Cardiac septum (tissue), 1 donor: ENCODE measurements at regions not wholly inside any gene's neighbourhood (a gene's known extent, or its start where the extent isn't known, plus 50 kb on each side); places are given as distances from the start of the nearest gene placed in this dataset.
"Not testable (repeated sequence)": the region's sequence is repeated elsewhere in the genome, so short reads cannot be mapped to it uniquely, and the experiment has no call there.

Source experiments
- DNase-seq: peaks from one replicate; pipeline ENCODE4 v3.0.0-alpha.2; 2020; ENCODE audit warnings: low spot score
- intact Hi-C: fragments of 100-400 bp; cut with DNase I; formaldehyde crosslinking; loops from one replicate; pipeline ENCODE4 v1.14.0; 2022
- donor health status: DM: no; HTN: no; CAD: no.

DNA sequence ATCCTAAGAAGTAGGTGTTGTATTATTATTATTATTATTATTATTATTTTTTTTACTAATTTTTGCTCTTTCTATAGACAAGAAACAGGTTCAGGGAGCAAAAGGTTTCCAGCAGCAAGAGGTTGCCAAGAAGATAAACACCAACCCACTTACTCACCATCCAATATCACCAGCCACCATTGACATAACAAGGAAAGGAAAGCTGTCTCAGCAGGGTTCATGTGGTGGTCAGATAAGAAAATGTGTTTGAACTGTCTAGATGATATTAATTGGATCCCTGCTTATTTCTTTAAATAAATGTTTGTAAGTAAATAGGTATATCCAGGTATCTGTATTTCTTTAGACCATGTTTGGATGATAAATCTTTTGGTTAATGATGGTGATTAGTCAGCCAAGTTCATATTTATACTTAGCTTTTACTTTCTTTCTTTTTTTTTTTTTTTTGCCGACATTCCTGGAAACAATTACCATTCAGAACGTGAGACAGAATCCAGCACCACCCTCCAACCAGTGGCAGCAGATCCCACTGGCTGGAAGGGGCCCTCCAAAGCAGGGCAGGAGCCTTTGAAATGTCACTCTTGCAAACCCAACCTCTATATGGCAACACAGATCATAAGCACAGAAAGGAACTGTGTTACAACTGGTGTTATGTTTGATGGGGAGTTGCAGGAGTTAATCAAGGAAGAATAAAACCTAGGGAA lies 139.2 kb upstream of the ECI2 start:
- intact Hi-C loops, result no loop called here
- DNase-seq, result no peak

DNA sequence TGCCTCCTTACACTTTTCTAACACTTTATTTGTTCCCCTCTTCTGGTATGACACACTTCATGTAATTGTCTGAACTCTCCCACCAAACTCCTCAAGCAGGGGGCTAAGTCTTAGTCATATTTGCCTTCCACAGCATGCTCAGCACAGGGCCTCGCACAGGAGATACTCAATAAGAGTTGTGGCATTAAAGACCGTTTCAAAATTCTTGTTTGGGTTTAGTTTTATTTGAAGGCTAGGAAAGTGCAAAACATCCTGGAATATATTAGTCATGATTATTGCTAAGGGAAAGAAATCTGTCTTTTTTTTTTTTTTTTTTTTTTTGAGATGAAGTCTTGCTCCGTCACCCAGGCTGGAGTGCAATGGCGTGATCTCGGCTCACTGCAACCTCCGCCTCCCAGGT lies 137.6 kb upstream of the ECI2 start:
- no peak for DNase-seq
- intact Hi-C loops, result no loop called here

DNA sequence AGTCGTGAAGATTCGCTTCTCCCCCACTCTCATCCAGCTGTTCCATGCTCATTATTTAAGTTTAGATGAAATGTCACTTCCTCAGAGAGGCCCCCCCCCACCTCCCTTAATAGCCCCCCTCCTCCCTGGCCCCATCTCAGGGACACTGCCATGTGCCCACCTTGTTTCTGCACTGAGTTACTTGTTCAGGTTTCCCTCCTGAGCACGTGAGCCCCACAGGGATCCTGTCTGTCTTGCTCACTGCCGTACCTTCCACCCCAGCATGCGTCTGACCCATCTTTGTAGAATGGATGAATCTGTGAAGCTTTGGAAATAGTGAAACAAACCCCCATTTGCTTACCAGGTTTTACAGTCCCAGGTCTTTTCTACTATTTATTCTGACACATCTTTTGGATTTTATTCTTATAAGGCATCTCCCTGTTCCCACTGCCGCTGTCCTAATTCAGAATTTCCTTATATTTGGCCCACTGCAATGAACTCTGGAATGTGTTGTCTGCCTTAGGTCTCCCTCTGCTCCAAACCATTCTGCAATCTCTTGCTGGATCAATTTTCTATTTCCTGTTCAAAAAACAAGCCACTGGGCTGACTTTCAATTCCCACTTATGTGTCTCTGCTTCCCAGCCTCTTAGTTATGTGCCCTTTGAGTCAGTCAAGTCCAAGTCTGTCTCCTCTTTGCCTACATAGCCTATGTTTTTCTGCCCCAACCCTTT lies 136.5 kb upstream of the ECI2 start:
- DNase-seq, result peak; percentile 59
- intact Hi-C loops, result no loop called here

DNA sequence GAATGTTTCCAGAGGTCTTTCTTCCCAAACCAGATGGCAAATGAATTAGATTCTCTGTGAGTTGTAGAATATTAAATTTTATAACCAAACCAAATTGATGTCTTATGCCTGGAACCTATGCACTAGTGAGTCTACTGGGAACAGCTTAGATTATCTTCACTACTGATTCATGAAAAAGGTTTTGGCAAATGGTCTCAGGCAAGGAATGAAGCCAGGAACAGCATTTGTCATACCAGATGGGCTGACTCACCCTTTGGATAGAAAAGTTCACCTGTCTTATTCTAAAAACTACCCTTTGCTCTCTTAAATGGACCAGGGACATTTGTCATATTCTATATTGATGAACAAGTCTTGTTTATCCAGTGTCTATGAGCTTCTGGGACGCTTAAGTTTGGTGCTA lies 135.4 kb upstream of the ECI2 start:
- no peak for DNase-seq
- intact Hi-C loops, result no loop called here

DNA sequence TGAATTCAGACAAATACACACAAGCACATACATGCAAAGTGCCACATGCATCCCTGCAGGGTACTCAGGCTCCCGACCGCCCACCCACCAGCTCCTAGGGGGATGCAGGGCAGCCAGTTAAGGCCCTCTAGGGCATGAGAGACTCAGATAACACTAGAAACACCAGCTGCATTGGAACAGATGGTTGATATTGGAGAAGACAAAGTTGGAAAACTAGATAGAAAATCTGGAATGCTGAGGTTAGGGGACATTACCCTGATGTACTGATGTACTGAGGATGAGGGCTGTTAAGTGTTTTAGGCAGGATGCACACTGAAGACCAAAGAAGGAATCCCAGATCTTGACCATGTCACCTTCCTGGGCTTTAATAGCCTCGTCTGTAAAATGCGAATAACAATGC lies 134.6 kb upstream of the ECI2 start:
- intact Hi-C loops, result no loop called here
- peak; percentile 7 for DNase-seq

DNA sequence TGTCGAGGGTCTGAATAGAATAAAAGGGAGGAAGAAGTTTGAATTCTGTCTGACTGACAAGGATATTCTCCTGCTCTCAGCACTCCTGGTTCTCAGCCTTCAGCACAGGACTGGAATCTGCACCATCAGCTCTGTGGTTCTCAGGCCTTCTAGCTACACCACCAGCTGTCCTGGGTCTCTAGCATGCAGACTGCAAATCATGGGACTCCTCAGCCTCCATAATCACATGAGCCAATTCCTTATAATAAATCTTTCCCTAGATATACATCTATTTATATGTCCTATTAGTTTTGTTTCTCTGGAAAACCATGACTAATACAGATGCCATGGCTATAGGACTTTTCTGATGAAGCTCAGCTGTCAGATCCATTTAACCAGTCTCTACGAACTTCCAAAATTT lies 132.8 kb upstream of the ECI2 start:
- intact Hi-C loops, result no loop called here
- DNase-seq, result peak; percentile 31

DNA sequence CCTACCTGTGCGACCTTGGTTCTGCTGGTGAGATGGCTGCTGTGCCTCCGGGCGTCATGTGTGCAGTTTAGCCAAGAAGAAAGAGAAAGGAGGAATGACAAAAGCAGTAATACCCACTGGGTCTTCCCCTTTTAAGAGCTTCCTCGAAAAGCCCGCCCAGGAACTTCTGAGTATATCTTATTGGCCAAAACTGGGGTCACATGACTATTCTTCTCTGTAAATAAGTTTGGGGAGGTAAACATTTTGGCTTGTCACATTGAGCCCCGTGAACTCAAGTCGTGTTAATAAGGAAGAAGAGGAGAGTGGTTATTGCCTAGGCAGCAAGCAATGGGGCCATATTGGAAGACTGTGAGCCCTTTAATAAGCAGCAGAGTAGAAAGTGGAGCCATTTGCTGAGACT lies 130.4 kb upstream of the ECI2 start:
- intact Hi-C loops, result no loop called here
- DNase-seq, result peak; percentile 14

DNA sequence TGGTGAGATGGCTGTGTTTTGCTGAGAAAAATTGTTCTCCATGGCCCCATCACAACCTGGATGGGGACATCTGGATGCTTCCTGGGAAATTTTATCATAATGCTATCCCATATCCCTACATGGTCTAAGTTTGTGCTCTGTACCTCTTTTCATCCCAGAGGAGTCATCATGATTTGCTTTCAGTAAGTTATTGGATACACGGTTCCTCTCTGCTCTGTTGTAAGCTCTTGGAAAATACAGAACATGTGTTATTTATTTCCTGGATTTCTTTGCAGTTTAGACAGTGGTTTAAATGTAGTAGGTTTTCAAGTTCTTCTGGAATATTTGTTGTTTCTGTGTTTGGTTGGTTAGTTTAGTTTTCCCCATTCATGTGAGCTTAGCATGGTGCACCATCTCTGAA lies 129.2 kb upstream of the ECI2 start:
- no peak for DNase-seq
- intact Hi-C loops, result no loop called here

DNA sequence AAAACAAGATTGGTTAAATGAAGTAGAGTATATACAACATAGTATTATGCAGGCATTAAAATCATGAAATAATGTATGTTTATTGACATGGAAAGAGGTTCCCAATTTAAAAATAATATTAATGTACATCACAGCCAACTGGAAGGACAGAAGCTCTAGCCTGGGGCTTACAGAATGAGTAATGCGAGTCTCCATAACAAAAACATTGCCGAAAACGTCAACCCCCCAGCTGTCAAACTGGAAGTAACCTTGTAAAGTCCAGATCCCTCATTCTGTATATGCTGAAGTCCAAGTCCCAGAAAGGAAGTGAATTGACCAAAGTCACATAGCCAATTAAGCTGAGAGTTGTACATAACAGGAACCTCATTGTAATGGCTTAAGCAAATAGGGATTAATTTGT lies 128.7 kb upstream of the ECI2 start:
- intact Hi-C loops, result no loop called here
- no peak for DNase-seq

DNA sequence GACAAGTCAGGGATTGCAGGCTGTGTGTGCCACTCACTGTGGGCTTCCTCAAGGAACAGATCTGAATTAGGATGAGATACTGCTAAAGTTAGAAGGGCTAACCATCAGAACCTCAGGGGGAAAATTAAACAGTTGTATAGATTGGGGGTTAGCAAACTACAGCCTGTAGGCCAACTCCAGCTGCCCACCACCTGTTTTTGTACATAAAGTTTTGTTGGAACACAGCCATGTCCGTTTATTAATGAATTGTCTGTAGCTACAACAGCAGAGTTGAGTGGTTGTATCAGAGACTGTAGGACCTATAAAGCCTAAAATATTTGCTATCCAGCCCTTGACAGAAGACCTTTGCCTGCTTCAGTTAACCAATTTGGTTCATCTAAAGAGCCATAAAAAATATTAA lies 127.2 kb upstream of the ECI2 start:
- intact Hi-C loops, result no loop called here
- DNase-seq, result no peak

DNA sequence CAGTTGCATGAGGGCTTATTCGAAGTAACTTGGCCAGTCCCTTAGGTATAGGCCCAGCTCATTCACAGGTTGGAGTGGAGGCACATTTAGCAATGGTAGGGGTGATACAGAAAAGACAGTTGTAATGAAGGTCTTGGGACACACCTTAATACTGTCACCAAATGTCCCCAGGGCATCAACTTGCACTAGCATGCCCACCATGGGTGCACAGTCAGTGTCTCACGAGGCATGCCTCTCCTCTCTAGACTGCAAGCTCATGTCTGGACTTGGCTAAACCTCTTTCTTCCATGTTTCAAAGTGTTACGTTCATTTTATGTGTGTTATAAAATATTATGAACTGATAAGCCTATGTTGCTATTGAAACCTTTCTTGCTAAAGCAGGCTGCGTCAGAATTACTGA lies 124.0 kb upstream of the ECI2 start:
- no peak for DNase-seq
- intact Hi-C loops, result no loop called here

DNA sequence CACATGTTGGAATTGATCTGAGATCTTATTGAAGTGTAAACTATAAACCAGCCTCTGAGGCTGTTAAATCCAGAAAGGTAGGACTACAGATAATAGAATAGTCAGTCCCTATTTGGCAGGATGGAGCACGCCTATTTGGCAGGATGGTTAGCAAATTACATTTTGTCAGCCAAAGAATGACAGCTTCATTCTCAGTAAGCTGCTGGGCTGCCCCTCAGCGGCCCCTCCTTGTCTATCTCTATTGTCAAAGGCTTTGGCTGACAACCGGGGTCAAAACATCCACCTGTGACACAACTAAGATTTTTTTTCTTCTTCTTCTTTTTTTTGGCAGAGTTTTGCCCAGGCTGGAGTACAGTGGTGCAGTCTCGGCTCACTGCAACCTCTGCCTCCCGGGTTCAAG lies 123.4 kb upstream of the ECI2 start:
- intact Hi-C loops, result no loop called here
- no peak for DNase-seq

DNA sequence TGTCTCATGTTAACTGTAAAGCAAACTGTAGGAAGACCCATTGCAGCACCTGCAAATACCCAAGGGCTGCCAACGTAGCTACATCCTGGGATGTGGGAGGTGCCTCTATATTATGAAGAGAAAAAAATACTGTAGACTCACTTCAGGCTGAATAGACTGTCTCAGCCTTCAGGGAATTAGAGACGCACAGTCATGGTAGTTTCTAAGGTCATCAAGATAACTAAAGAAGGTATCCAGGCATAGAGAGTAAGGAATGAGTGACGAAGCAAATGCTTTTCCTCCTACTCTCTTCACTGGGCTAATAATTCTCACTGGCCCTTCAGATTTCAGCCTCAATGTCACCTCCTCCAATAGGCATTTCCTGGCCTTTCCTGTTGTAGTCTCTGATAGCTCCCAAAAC lies 121.6 kb upstream of the ECI2 start:
- DNase-seq, result no peak
- intact Hi-C loops, result no loop called here

DNA sequence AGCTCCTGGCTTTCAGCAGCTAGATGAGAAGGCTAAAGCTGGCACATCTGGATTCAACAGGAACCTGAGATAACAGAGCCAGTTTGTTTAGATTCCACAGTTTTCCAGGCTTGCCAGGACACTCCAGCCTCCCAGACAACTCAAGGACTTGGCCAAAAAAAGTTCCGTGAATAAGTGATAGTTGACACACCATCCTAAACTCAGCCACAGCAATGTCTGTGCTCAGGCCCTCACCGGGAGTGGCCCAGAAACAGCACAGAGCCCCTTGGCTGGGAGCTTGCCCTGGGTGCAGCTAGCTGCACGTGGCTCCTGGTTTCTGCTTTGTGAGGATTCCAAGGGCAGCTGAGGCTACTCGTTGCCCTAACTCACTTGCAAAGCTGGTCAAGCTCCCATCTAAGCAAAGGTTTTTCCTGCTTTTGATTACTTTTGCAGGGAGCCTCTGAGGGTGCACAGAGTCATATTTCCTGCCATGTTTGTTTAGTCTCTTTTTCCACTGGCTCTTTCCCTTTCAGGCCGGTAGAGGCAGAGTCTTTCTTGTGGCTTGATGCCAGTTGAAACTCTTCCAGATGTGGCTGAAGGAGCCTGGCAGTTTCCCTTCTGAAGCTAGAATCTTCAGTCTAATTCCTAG lies 118.3 kb upstream of the ECI2 start:
- DNase-seq, result no peak
- intact Hi-C loops, result no loop called here

DNA sequence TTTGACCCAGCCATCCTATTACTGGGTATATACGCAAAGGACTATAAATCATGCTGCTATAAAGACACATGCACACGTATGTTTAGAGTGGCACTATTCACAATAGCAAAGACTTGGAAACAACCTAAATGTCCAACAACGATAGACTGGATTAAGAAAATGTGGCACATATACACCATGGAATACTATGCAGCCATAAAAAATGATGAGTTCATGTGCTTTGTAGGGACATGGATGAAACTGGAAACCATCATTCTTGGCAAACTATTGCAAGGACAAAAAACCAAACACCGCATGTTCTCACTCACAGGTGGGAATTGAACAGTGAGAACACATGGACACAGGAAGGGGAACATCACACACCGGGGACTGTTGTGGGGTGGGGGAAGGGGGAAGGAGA lies 117.1 kb upstream of the ECI2 start:
- intact Hi-C loops, DNase-seq: not testable (repeated sequence)

DNA sequence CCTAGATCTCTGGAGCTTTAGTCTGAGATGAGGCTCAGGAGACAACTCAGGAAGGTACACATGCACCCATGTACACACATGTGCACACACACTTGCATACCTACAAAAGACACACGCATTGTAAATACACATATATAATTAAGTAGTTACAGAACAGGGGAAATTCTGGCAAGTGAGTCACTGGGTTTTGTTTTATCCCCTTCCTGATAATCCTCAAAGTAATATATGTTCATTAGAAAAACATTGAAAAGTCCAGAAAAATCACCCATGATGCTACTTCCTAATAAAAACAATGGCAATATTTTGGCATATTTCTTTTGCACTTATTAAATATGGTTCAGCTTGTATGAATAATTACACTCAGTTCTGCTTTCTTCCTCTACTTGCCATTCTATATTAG lies 115.3 kb upstream of the ECI2 start:
- intact Hi-C loops, result no loop called here
- no peak for DNase-seq

DNA sequence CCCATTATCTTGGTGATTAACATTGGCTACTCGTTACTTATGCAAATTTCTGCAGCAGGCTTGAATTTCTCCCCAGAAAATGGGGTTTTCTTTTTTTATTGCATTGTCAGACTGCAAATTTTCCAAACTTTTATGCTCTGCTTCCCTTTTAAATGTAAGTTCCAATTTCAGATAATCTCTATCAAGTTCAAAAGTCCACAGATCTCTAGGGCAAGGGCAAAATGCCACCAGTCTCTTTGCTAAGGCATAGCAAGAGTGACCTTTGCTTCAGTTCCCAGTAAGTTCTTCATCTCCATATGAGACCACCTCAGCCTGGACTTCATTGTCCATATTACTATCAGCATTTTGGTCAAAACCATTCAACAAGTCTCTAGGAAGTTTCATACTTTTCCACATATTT lies 108.5 kb upstream of the ECI2 start:
- not testable (repeated sequence) for DNase-seq

DNA sequence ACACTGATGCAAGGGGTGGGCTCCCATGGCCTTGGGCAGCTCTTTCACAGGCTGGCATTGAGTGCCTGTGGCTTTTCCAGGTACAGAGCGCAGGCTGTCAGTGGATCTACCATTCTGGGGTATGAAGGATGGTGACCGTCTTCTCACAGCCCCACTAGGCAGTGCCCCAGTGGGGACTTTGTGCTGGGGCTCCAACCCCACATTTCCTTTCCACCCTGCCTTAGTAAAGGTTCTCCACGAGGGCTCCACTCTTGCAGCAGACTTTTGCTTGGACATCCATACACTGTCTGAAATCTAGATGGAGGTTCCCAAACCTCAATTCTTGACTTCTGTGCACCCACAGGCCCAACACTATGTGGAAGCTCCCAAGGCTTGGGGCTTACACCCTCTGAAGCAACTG lies 107.9 kb upstream of the ECI2 start:
- intact Hi-C loops, result no loop called here
- DNase-seq, result no peak

More for the DNA sequence above, 108.5 kb upstream of the ECI2 start:
- intact Hi-C loops, result not testable (repeated sequence)

DNA sequence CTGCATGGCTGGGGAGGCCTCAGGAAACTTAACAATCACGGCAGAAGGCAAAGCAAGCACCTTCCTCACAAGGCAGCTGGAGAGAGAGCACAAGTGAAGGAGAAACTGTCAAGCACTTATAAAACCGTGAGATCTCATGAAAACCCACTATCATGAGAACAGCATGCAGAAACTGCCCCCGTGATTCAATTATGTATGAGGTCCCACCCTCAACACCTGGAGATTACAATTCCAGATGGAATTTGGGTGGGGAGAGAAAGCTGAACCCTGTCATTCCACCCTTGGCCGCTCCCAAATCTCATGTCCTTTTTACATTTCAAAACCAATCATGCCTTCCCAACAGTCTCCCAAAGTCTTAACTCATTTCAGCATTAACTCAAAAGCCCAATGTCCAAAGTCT lies 107.2 kb upstream of the ECI2 start:
- no peak for DNase-seq
- intact Hi-C loops, result no loop called here

DNA sequence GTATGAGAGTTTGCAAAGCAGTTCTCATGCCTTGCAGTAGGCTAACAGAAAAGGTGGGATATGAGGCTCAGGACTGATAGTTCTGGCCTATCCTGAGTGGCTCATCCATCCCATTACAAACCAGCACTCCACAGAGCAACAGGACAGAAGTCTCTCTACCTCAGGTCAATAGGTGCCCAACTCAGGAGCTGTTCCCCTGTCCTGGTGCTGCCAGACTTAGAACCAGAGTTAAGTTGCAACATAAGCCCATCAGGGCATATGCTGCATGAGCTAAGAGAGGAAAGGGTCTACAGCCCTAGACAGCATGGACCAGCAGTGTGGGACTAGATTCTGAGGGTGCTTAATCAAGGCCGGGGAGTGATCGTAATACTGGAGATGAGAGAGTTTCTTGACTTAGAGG lies 104.8 kb upstream of the ECI2 start:
- DNase-seq, result no peak
- intact Hi-C loops, result no loop called here

DNA sequence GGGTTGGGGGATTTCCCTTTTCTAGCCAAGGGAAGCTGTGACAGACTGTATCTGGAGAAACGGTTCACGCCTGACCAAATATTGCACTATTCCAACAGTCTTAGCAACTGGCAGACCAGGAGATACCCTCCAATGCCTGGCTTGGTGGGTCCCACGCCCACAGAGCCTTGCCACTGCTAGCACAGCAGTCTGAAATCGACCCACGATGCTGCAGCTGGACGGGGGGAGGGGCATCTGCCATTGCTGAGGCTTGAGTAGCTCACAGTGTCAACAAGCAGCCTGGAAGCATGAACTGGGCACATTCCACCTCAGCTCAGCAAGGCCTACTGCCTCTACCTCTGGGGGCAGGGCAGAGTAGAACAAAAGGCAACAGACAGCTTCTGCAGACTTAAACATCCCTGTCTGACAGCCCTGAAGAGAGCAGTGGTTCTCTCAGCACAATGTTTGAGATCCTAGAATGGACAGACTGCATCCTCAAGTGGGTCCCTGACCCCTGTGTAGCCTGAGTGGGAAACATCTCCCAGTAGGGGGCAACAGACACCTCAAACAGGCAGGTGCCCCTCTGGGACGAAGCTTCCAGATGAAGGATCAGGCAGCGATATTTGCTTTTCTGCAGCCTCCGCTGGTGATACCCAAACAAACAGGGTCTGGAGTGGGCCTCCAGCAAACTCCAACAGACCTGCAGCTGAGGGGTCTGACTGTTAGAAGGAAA lies 89.9 kb upstream of the ECI2 start:
- intact Hi-C loops, result no loop called here
- DNase-seq, result no peak
